GM18870 (cell line): ENCODE measurements at regions not wholly inside any gene's neighbourhood (a gene's known extent, or its start where the extent isn't known, plus 50 kb on each side); places are given as distances from the start of the nearest gene placed in this dataset.
A peak's percentile ranks its signal among the peaks of the same experiment; 100 is the strongest.

ENCODE experiments used
- ATAC-seq: cut with Tn5 transposase; IDR thresholded peaks from one replicate; pipeline ENCODE4 v1.9.1; 2021; ENCODE audit warnings: moderate library complexity; ENCODE audit not compliant: unreplicated experiment

DNA sequence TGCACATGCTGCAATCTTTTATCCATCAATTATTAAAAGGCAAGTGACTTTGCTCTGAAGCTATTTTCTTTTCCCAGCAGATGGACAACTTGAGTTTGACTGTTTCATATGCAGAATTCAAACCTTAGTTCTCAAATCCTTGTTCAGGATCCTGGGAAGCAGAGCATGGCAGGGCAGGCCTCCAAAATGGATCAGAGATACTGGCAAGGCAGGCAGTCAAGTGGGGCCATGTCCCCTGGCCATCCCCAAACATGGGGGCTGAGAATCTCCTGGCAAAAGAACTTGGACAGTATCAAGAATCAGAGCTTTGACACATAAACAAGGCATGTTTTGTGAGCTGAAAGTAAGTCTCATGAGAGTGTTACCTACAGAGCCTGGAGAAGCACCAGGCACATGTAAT, 122.9 kb upstream of the CTNNB1 start:
- ATAC-seq: no peak

GRCh38 chr3:41080141-41080540, 119.2 kb upstream of the CTNNB1 start:
- ATAC-seq: no peak

GRCh38 chr3:41088882-41089281, 110.4 kb upstream of the CTNNB1 start:
- ATAC-seq: no peak

- ATAC-seq: no peak
Measured at GRCh38 chr3:41089566-41089965, 109.7 kb upstream of the CTNNB1 start.

DNA sequence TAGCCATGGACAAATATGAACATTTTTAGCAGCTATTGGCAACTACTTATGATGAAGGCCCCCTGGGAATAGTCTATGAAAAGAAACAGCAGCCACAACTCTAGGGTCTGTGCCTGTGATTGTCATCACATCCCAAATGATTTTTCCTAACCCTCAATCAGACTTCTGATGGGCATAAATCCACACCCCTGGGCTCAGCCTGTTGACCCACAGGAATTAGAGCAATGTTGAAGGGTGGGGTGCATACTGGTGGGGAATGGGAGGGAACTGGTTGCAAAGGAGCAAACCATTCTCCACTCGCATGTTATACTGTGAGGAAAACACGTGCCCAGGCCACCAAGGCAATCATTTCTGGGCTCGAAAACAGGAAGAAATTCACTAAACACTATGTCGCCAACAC, 106.5 kb upstream of the CTNNB1 start:
- ATAC-seq: no peak

DNA sequence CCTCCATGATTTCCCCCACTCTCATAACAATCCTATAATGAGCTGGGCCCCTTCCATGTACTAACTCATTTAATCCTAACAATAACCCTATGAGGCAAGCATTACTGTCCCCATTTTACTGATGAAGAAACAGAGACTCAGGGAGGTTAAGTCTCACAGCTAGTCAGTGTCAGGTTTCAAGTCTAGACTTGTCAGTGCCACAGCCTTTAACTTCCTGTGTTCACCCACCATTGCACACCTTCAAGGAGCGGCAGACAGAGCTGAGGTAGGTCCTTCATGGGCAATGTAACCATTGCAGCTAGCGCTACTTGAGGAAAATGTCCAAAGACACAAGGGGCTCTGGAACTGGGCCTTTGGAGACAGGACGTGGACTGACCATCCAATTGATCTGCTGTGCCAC, 105.8 kb upstream of the CTNNB1 start:
- ATAC-seq: no peak

GRCh38 chr3:41094351-41094750, 105.0 kb upstream of the CTNNB1 start:
- no peak for ATAC-seq

- ATAC-seq: no peak
Measured at GRCh38 chr3:41095702-41096101, 103.6 kb upstream of the CTNNB1 start.

DNA sequence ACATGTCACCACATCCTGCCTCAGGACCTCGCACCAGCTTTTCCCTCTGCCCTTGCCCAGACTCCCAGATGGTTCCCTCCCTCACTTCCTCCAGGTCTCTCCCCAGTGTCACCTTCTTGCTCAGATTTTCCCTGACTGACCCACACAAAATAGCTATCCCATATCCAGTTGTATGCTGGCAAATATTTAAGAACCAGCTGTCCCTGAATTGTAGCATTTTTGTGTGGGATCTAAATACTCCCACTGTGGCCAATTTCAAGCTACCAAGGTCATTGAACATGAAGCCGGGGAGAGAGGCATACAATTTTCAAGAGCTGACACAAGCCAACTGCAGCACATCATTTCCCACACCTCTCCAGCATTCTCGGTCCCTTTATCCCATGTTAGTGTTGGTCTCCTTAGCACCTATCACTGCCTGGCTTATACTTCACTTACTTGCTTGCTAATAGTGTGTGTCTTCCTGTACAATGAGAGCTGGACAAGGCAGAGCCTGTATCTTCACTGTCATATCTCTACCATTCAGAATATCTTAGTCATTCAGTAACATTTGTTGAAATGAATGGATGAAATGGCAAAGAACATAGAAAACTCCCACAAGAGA, 101.3 kb upstream of the CTNNB1 start:
- ATAC-seq: no peak

GRCh38 chr3:41101231-41101630, 98.1 kb upstream of the CTNNB1 start:
- no peak for ATAC-seq

DNA sequence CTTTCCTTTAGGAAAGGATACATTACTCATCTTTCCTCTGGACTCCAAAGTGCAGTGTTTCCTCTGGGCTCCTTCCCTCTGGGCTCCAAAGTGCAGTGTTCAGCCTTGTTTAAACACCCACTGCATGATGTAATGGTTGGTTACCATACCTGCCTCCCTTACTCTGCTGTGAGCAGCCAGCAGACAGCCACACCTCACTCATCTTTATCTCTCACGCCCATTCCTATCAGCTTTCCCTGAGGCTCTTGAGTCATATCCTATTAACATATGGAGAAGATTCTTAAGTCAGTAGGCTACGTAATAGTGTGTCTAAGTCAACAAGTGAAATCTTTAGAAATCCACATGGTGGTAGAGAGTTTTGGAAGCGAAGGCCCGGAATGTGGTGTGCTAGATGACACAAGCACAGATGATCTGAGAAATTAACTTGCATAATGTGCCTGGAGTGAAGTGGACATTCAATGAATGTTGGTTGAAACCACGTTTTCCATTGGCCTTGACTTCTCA, 97.2 kb upstream of the CTNNB1 start:
- no peak for ATAC-seq

DNA sequence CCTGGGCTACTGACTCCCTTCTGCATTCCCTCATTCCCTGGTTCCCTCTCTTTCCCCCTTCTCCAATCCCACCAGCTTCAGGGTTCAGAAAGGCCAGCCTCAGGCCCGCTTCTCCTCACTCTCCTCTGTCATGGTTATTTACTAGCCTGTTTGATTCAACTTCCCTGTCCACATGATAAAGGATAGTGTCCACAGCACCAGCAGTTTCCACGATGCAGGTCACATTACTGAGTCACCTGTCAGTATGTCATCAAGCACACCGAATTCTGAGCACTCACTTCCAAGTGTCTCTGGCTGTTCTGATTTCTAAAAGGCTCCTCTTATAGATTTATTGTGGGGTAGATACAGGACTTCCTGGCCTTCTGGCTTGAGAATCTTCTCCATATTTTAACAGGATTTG, 96.6 kb upstream of the CTNNB1 start:
- ATAC-seq: no peak

- ATAC-seq: no peak
Measured at GRCh38 chr3:41103200-41103599, 96.1 kb upstream of the CTNNB1 start.

GRCh38 chr3:41104147-41104546, 95.2 kb upstream of the CTNNB1 start:
- no peak for ATAC-seq

DNA sequence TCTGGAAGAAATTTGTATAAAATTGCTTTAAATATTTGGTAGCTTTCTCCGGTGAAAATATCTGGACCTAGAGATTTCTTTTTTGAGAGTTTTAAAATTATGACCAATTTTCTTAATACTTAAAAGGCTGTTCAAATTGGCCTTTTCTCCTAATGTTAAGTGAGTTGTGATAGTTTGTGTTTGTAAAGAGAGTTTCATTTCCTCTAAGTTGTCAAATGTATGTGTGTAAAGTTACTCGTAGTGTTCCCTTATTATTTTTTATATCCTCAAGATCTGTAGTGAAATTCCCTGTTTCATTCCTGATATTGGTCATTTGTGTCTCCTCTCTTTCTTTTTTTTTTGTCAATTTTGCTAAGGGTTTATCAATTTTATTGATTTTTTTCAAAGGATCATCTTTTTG, 92.6 kb upstream of the CTNNB1 start:
- no peak for ATAC-seq

DNA sequence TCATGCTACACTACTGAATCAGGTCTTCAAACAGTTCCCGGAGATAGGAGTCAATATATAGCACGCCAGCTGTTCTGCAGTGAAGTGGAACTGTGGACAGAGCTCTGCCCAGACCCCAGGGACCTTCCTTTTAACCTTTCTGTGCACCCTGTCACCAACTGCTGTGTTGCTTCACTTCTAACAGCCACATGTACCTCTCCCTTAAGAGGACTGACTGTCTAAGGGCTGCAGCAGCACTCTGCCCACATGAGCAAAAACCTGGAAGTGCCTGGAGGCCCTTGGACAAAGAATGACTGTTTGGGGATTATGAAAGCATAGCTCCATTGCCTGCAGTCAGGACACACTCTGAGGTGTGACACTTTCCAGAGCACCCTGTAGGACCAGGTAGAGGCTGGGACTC, 88.3 kb upstream of the CTNNB1 start:
- ATAC-seq: no peak

- no peak for ATAC-seq
Measured at GRCh38 chr3:41112466-41112865, 86.8 kb upstream of the CTNNB1 start.

GRCh38 chr3:41115069-41115468, 84.2 kb upstream of the CTNNB1 start:
- ATAC-seq: no peak

GRCh38 chr3:41116851-41117250, 82.5 kb upstream of the CTNNB1 start:
- ATAC-seq: no peak

GRCh38 chr3:41117398-41117870, 81.9 kb upstream of the CTNNB1 start:
- peak; percentile 92 for ATAC-seq

GRCh38 chr3:41118461-41119390, 80.6 kb upstream of the CTNNB1 start:
- no peak for ATAC-seq

DNA sequence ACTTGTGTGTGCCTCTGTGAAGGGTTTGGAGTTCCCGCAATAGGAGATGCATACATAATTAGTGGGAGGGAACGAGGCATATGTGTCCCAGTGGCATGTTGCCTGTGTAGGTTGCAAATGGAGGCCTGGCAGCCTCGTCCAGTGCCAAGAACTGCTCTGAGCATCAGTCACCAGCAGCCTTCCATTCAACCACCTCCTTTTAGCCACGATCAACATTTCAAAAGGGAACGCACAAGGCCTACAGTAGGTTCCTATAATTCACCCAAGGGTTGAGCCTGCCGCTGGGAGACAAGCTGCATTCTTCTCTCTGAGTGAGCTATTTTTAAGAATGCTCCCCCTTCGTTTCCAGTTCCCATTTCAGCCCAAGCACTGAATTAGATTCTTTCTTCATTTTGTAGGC, 78.8 kb upstream of the CTNNB1 start:
- ATAC-seq: no peak
